HCT116 (cell line): ENCODE measurements at regions not wholly inside any gene's neighbourhood (a gene's known extent, or its start where the extent isn't known, plus 50 kb on each side); places are given as distances from the start of the nearest gene placed in this dataset.

Source experiments
- ATAC-seq: fragments of 200-7000 bp; cut with Tn5 transposase; 2 replicates; pipeline ENCODE4 v1.9.1; 2020; ENCODE audit warnings: mild to moderate bottlenecking, moderate library complexity
- BruUV-seq: library from RNA; stranded (reverse); fragments of 400-500 nt; replicated peaks from 2 replicates; lab custom pipeline; 2021; lab: Mats Ljungman, UMichigan
- CTCF ChIA-PET: fragments of 300-600 bp; sonication (Branson Sonifier 250); formaldehyde crosslinking; loops from one replicate; lab custom pipeline; 2021; ENCODE audit warnings: antibody characterized with exemption; lab: Charles Lee
- POLR2A ChIA-PET: fragments of 300-600, 350-600 bp; sonication (Branson Sonifier 250); formaldehyde crosslinking; loops from one replicate; lab custom pipeline; 2021; ENCODE audit warnings: antibody characterized with exemption; lab: Charles Lee
- RAD21 ChIA-PET, 2 experiments: fragments of 300-600 bp; sonication (Branson Sonifier 250); formaldehyde crosslinking; loops; one replicate each; lab custom pipeline; 2023; ENCODE audit warnings: low total read pairs in 2 of 2; ENCODE audit not compliant: uncharacterized antibody in 2 of 2, unreplicated experiment in 2 of 2, low non-redundant PET in 1 of 2; lab: Charles Lee
- DNase-seq: peaks from one replicate; pipeline ENCODE4 v3.0.0-alpha.2; 2010; ENCODE audit warnings: low read depth, low spot score
- H2AFZ ChIP-seq: fragments of 200-600 bp; shearing (Covaris generic), sonication (generic); 2 replicates; pipeline ENCODE4 v1.6.1; 2017; ENCODE audit warnings: low read depth, mixed run types, mixed read lengths, antibody characterized with exemption, low read length; ENCODE audit not compliant: poor library complexity, severe bottlenecking
- H3K27ac ChIP-seq: 2 replicates; pipeline ENCODE4 v1.5.1; 2012; ENCODE audit warnings: low read depth, low read length
- H3K27me3 ChIP-seq: fragments of 200-600 bp; sonication (generic); 2 replicates; pipeline ENCODE4 v1.6.1; 2016; ENCODE audit warnings: mixed run types, low read length, mixed read lengths; ENCODE audit not compliant: insufficient read depth
- H3K36me3 ChIP-seq, 2 experiments: fragments of 200-500 bp in 1 of 2; fragments of 200-600 bp in 1 of 2; sonication (Bioruptor generic) in 1 of 2; sonication (generic) in 1 of 2; 2 replicates each; pipeline versions ENCODE4 v1.5.1 to v1.6.1; 2014 to 2016; ENCODE audit warnings: low read length in 2 of 2, inconsistent platforms in 1 of 2, mixed read lengths in 1 of 2, mixed run types in 1 of 2; ENCODE audit not compliant: insufficient read depth in 2 of 2, control insufficient read depth in 1 of 2
- H3K4me1 ChIP-seq, 2 experiments: fragments of 200-600 bp in 1 of 2; sonication (generic) in 1 of 2; 2 replicates each; pipeline versions ENCODE4 v1.5.1 to v1.6.1; 2012 to 2017; ENCODE audit warnings: low read length in 2 of 2, inconsistent platforms in 1 of 2, mild to moderate bottlenecking in 1 of 2, mixed read lengths in 1 of 2, mixed run types in 1 of 2, moderate library complexity in 1 of 2; ENCODE audit not compliant: insufficient read depth in 2 of 2, control insufficient read depth in 1 of 2
- H3K4me2 ChIP-seq: fragments of 200-600 bp; sonication (generic); 2 replicates; pipeline ENCODE4 v1.6.1; 2017; ENCODE audit warnings: mixed run types, low read length, mixed read lengths
- H3K4me3 ChIP-seq, 2 experiments: fragments of 200-600 bp in 1 of 2; sonication (generic) in 1 of 2; replicated peaks in 1 of 2; 2 replicates each; pipeline ENCODE4 v1.5.1; 2011 to 2016; ENCODE audit warnings: low read length in 2 of 2, control low read depth in 1 of 2, low read depth in 1 of 2, mild to moderate bottlenecking in 1 of 2, mixed read lengths in 1 of 2, mixed run types in 1 of 2
- H3K79me2 ChIP-seq: fragments of 200-600 bp; sonication (generic); 2 replicates; pipeline ENCODE4 v1.6.1; 2017; ENCODE audit warnings: mild to moderate bottlenecking, mixed run types, low read length, moderate library complexity, mixed read lengths; ENCODE audit not compliant: insufficient read depth
- H3K9ac ChIP-seq: fragments of 200-600 bp; sonication (generic); 2 replicates; pipeline ENCODE4 v1.6.1; 2016; ENCODE audit warnings: low read length, mixed read lengths
- H3K9me2 ChIP-seq: fragments of 200-600 bp; sonication (generic), shearing (Covaris generic); 2 replicates; pipeline ENCODE4 v1.6.1; 2017; ENCODE audit warnings: mixed run types, mild to moderate bottlenecking, moderate library complexity; ENCODE audit not compliant: insufficient read depth
- H3K9me3 ChIP-seq, 2 experiments: fragments of 200-500 bp in 1 of 2; fragments of 200-600 bp in 1 of 2; sonication (Bioruptor generic) in 1 of 2; sonication (generic) in 1 of 2; 2 replicates each; pipeline ENCODE4 v1.6.1; 2014 to 2017; ENCODE audit warnings: low read length in 2 of 2, mixed read lengths in 2 of 2, inconsistent platforms in 1 of 2, low read depth in 1 of 2, mild to moderate bottlenecking in 1 of 2, mixed run types in 1 of 2, moderate library complexity in 1 of 2; ENCODE audit not compliant: control insufficient read depth in 1 of 2, insufficient read depth in 1 of 2
- H4K20me1 ChIP-seq: fragments of 200-600 bp; sonication (generic), shearing (Covaris generic); 2 replicates; pipeline ENCODE4 v1.6.1; 2017; ENCODE audit warnings: mixed run types, mild to moderate bottlenecking, moderate library complexity; ENCODE audit not compliant: insufficient read depth
- ATF3 ChIP-seq: IDR thresholded peaks from 2 replicates; pipeline ENCODE4 v1.6.1; 2012
- CBX3 ChIP-seq: IDR thresholded peaks from 2 replicates; pipeline ENCODE4 v1.6.1; 2012; ENCODE audit warnings: low read depth
- CTCF ChIP-seq, 3 experiments: fragments of 200-600 bp in 1 of 3; sonication (generic) in 1 of 3; IDR thresholded peaks in 2 of 3; conservative IDR thresholded peaks in 1 of 3; 2 replicates each; pipeline ENCODE4 v1.5.1; 2012 to 2017; ENCODE audit warnings: low read depth in 2 of 3, low read length in 2 of 3, antibody characterized with exemption in 1 of 3, borderline replicate concordance in 1 of 3, control low read depth in 1 of 3, mild to moderate bottlenecking in 1 of 3, mixed read lengths in 1 of 3, mixed run types in 1 of 3, moderate library complexity in 1 of 3; ENCODE audit not compliant: insufficient read depth in 1 of 3
- ELF1 ChIP-seq: IDR thresholded peaks from 2 replicates; pipeline ENCODE4 v1.6.1; 2012; ENCODE audit warnings: low read depth, borderline replicate concordance
- EZH2phosphoT487 ChIP-seq: fragments of 200-600 bp; IDR thresholded peaks from 2 replicates; pipeline ENCODE4 v1.6.1; 2018; ENCODE audit warnings: antibody characterized with exemption, borderline replicate concordance
- JUND ChIP-seq: IDR thresholded peaks from 2 replicates; pipeline ENCODE4 v1.6.1; 2012
- POLR2A ChIP-seq: IDR thresholded peaks from 2 replicates; pipeline ENCODE4 v1.7.0; 2011; ENCODE audit warnings: borderline replicate concordance; ENCODE audit not compliant: insufficient read depth, insufficient read length; ENCODE audit errors: extremely low read depth
- POLR2AphosphoS5 ChIP-seq: IDR thresholded peaks from 2 replicates; pipeline ENCODE4 v1.6.1; 2011; ENCODE audit warnings: mild to moderate bottlenecking, low read depth, low read length, moderate library complexity
- RAD21 ChIP-seq: IDR thresholded peaks from 2 replicates; pipeline ENCODE4 v1.6.1; 2012; ENCODE audit warnings: low read depth, mild to moderate bottlenecking
- REST ChIP-seq: IDR thresholded peaks from 2 replicates; pipeline ENCODE4 v1.6.1; 2012; ENCODE audit warnings: low read depth
- SIN3A ChIP-seq: IDR thresholded peaks from 2 replicates; pipeline ENCODE4 v1.6.1; 2012; ENCODE audit warnings: low read depth
- SP1 ChIP-seq: IDR thresholded peaks from 2 replicates; pipeline ENCODE4 v1.6.1; 2012; ENCODE audit warnings: low read depth
- SRF ChIP-seq: IDR thresholded peaks from 2 replicates; pipeline ENCODE4 v1.6.1; 2012; ENCODE audit warnings: low read depth
- TCF7L2 ChIP-seq: IDR thresholded peaks from 2 replicates; pipeline ENCODE4 v1.7.0; 2011; ENCODE audit warnings: borderline replicate concordance, inconsistent platforms; ENCODE audit not compliant: insufficient read depth, insufficient read length; ENCODE audit errors: extremely low read depth
- ZBTB33 ChIP-seq: IDR thresholded peaks from 2 replicates; pipeline ENCODE4 v1.6.1; 2011; ENCODE audit warnings: mild to moderate bottlenecking, low read length, moderate library complexity; ENCODE audit not compliant: insufficient replicate concordance; ENCODE audit errors: extremely low read depth
- ZNF274 ChIP-seq: fragments of 200-500 bp; sonication (Bioruptor generic); IDR thresholded peaks from 2 replicates; pipeline ENCODE4 v1.6.1; 2014; ENCODE audit warnings: mild to moderate bottlenecking, low read depth, low read length, inconsistent platforms
- intact Hi-C: fragments of 100-400 bp; cut with micrococcal nuclease; formaldehyde crosslinking; loops from 2 replicates; pipeline ENCODE4 v1.10.0; 2022

GRCh38 chr7:131753620-131754222 lies 197.3 kb upstream of the PODXL start (continued):
- TF ChIP-seq REST = no peak

- Histone ChIP-seq H3K9me3 (no peaks in the 10 kb centered on the region), H3K9me2 (no peaks in the 10 kb centered on the region), H3K27me3 (peaks cover 37% of the 10 kb centered on the region), H4K20me1 (no peaks in the 10 kb centered on the region), H3K36me3 (no peaks in the 10 kb centered on the region), H2AFZ (no peak overlapping the region), H3K4me3 (no peak overlapping the region), H3K27ac (no peak overlapping the region), H3K79me2 (no peaks in the 10 kb centered on the region), H3K4me1 (no peaks in the 10 kb centered on the region), H3K4me2 (no peak overlapping the region), H3K9ac (no peak overlapping the region)
- intact Hi-C loops = no loop called here
- POLR2A ChIA-PET = no interaction called here
- CTCF ChIA-PET = no interaction called here
- RAD21 ChIA-PET = no interaction called here
- ATAC-seq (no peak), DNase-seq (no peak)
- BruUV-seq = no TSS peak
- TF ChIP-seq ZBTB33 (no peak), EZH2phosphoT487 (no peak), SIN3A (no peak), RAD21 (no peak), SP1 (no peak), ATF3 (no peak), SRF (no peak), ELF1 (no peak), CTCF (IDR thresholded peaks at IDR 0.05 in 2 of 3, conservative IDR thresholded peaks at IDR 0.05 in 1 of 3; ENCODE audit: borderline replicate concordance in 1 of 3, insufficient read depth in 1 of 3, low read depth in 2 of 3, low read length in 2 of 3) (no peak), POLR2AphosphoS5 (no peak), TCF7L2 (no peak), ZNF274 (no peak), POLR2A (no peak), JUND (no peak), CBX3 (no peak)
These were observed 191.3 kb upstream of the PODXL start for GRCh38 chr7:131747658-131748232.
